GM12875 (cell line): ENCODE measurements at regions not wholly inside any gene's neighbourhood (a gene's known extent, or its start where the extent isn't known, plus 50 kb on each side); places are given as distances from the start of the nearest gene placed in this dataset.

Experiments
- H3K4me3 ChIP-seq: one replicate; pipeline ENCODE4 v1.5.1; 2011; ENCODE audit warnings: low read depth, low read length, control low read depth
- CTCF ChIP-seq: IDR thresholded peaks from 2 replicates; pipeline ENCODE4 v1.5.1; 2011; ENCODE audit warnings: low read depth, mild to moderate bottlenecking, control low read depth, inconsistent platforms, low read length, moderate library complexity, borderline replicate concordance; ENCODE audit not compliant: insufficient read depth

- no peak overlapping the region for H3K4me3 ChIP-seq
- no peak for TF ChIP-seq CTCF
Measured at GRCh38 chr1:185442050-185442449, 125.0 kb upstream of the IVNS1ABP start.

GRCh38 chr1:185441605-185442004 lies 124.6 kb upstream of the IVNS1ABP start:
- H3K4me3 ChIP-seq, result no peak overlapping the region
- no peak for TF ChIP-seq CTCF

- no peak for TF ChIP-seq CTCF
- H3K4me3 ChIP-seq, result no peak overlapping the region
Measured at GRCh38 chr1:185440877-185441276, 123.8 kb upstream of the IVNS1ABP start.

DNA sequence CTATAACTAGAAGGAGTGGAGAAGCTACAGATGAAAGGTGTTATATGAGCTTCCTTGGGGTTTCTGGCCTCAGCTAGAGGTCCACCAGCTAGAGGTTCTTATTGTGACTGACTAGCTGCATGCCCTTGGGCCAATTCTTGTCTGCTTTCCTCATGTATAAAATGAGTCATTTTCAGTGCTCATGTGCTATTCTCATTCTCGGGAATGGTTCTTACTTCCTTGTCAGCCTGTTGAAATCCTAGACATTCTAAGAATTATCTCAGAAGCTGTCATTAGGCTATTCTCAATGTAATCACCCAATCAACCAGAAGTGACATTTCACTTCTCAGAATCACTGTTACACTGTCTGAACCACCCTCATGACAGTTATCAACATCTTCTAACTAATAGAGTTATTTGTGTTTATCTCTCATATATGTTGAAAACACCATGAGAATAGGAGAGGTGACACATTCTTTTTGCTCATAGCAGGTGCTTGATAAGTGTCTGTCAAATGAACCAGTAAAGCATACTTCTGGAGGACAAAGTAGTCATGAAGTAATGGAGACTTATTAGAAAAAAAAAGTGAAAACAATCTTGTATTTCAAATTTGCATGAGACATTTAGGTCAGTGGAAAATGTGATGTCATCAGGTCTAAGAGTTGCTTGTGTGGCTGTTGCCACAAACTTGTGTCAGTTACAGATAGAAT lies 122.8 kb upstream of the IVNS1ABP start:
- no peak for TF ChIP-seq CTCF
- no peak overlapping the region for H3K4me3 ChIP-seq

GRCh38 chr1:185438936-185439335 lies 121.9 kb upstream of the IVNS1ABP start:
- no peak overlapping the region for H3K4me3 ChIP-seq
- no peak for TF ChIP-seq CTCF

GRCh38 chr1:185435696-185436379 lies 118.8 kb upstream of the IVNS1ABP start:
- no peak overlapping the region for H3K4me3 ChIP-seq
- no peak for TF ChIP-seq CTCF

DNA sequence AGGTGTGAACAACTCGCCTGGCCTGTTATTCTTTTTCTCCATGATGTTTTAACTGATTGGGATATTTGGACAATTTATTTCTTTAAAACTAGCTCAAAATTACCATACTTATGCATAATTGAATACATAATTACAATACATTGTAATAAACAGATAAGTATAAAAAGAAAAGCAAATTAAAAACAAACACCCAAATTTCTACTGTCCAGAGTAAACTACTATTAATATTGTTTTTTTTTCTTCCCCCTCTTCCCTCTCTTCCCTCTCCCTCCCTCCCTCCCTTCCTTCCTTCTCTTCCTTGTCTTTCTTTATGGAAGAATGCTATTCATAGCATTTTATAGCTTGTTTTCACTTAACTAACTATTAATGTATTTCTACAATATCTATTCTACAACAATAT lies 117.7 kb upstream of the IVNS1ABP start:
- no peak for TF ChIP-seq CTCF
- no peak overlapping the region for H3K4me3 ChIP-seq
